SK-N-SH (cell line): ENCODE measurements at regions not wholly inside any gene's neighbourhood (a gene's known extent, or its start where the extent isn't known, plus 50 kb on each side); places are given as distances from the start of the nearest gene placed in this dataset.

Experiments used
- CTCF ChIA-PET: fragments of 300-600, 350-600 bp; formaldehyde crosslinking; extraction: SDS; loops from one replicate; lab custom pipeline; 2021; lab: Yijun Ruan, JAX
- POLR2A ChIA-PET: fragments of 350-600 bp; sonication (Branson Sonifier 250); formaldehyde crosslinking; extraction: SDS; loops from one replicate; lab custom pipeline; 2020; ENCODE audit warnings: antibody characterized with exemption, inconsistent platforms; lab: Yijun Ruan, JAX
- DNase-seq: peaks from one replicate; pipeline ENCODE4 v3.0.0; 2012
- H2AFZ ChIP-seq: fragments of 200-600 bp; sonication (generic); 2 replicates; pipeline ENCODE4 v1.8.1; 2016; ENCODE audit warnings: antibody characterized with exemption, mild to moderate bottlenecking, low read depth
- H3F3A ChIP-seq: fragments of 200-600 bp; sonication (generic); replicated peaks from 2 replicates; pipeline ENCODE3; 2016; ENCODE audit warnings: antibody characterized with exemption, mild to moderate bottlenecking; ENCODE audit not compliant: insufficient read depth
- H3K27ac ChIP-seq, 2 experiments: fragments of 200-500 bp in 1 of 2; fragments of 200-600 bp in 1 of 2; sonication (Bioruptor generic) in 1 of 2; sonication (generic), shearing (Covaris generic) in 1 of 2; 2 replicates each; pipeline versions ENCODE4 v1.5.1 to v1.6.1; 2014 to 2016; ENCODE audit warnings: low read depth in 2 of 2, inconsistent platforms in 1 of 2, low read length in 1 of 2, mild to moderate bottlenecking in 1 of 2, mixed read lengths in 1 of 2
- H3K27me3 ChIP-seq: fragments of 200-600 bp; sonication (generic), shearing (Covaris generic); 2 replicates; pipeline ENCODE4 v1.6.1; 2016; ENCODE audit warnings: mixed run types; ENCODE audit not compliant: insufficient read depth
- H3K36me3 ChIP-seq, 2 experiments: fragments of 200-500 bp in 1 of 2; fragments of 200-600 bp in 1 of 2; sonication (Bioruptor generic) in 1 of 2; sonication (generic) in 1 of 2; replicated peaks in 1 of 2; 2 replicates each; pipeline versions ENCODE3 to v1.5.1; 2014 to 2016; ENCODE audit warnings: low read length in 1 of 2, mild to moderate bottlenecking in 1 of 2; ENCODE audit not compliant: insufficient read depth in 2 of 2, control insufficient read depth in 1 of 2
- H3K4me1 ChIP-seq, 2 experiments: fragments of 200-500 bp in 1 of 2; fragments of 200-600 bp in 1 of 2; sonication (Bioruptor generic) in 1 of 2; sonication (generic), shearing (Covaris generic) in 1 of 2; 2 replicates each; pipeline versions ENCODE4 v1.5.1 to v1.6.1; 2014 to 2016; ENCODE audit warnings: low read depth in 1 of 2, low read length in 1 of 2, mixed run types in 1 of 2; ENCODE audit not compliant: insufficient read depth in 2 of 2, control insufficient read depth in 1 of 2
- H3K4me2 ChIP-seq: fragments of 200-600 bp; sonication (generic), shearing (Covaris generic); 2 replicates; pipeline ENCODE4 v1.6.1; 2017; ENCODE audit warnings: mixed run types
- H3K4me3 ChIP-seq, 2 experiments: fragments of 200-500 bp in 1 of 2; fragments of 200-600 bp in 1 of 2; sonication (Bioruptor generic) in 1 of 2; sonication (generic), shearing (Covaris generic) in 1 of 2; 2 replicates each; pipeline versions ENCODE4 v1.5.1 to v1.8.1; 2014 to 2016; ENCODE audit warnings: low read depth in 2 of 2, inconsistent platforms in 1 of 2, low read length in 1 of 2, mild to moderate bottlenecking in 1 of 2, mixed read lengths in 1 of 2, moderate library complexity in 1 of 2
- H3K79me2 ChIP-seq: fragments of 200-600 bp; sonication (generic); 2 replicates; pipeline ENCODE4 v1.8.1; 2017; ENCODE audit warnings: mild to moderate bottlenecking; ENCODE audit not compliant: insufficient read depth
- H3K9ac ChIP-seq: fragments of 200-600 bp; sonication (generic); 2 replicates; pipeline ENCODE4 v1.6.1; 2017; ENCODE audit warnings: mixed run types
- H3K9me2 ChIP-seq: fragments of 200-600 bp; sonication (generic); 2 replicates; pipeline ENCODE4 v1.6.1; 2017; ENCODE audit warnings: mixed run types
- H3K9me3 ChIP-seq: fragments of 200-600 bp; sonication (generic); 2 replicates; pipeline ENCODE4 v1.6.1; 2017; ENCODE audit warnings: mixed run types, mild to moderate bottlenecking, moderate library complexity
- H4K20me1 ChIP-seq: fragments of 200-600 bp; sonication (generic); 2 replicates; pipeline ENCODE4 v1.6.1; 2017; ENCODE audit warnings: mild to moderate bottlenecking, mixed run types; ENCODE audit not compliant: insufficient read depth
- EZH2phosphoT487 ChIP-seq: fragments of 200-600 bp; sonication (generic); IDR thresholded peaks from 2 replicates; pipeline ENCODE4 v1.6.1; 2017; ENCODE audit warnings: low read depth, mixed run types, mild to moderate bottlenecking, antibody characterized with exemption, moderate library complexity, borderline replicate concordance
- FOSL2 ChIP-seq: IDR thresholded peaks from 2 replicates; pipeline ENCODE4 v1.4.0; 2012; ENCODE audit warnings: low read depth, mild to moderate bottlenecking, moderate library complexity, borderline replicate concordance
- FOXJ3 ChIP-seq: sonication (generic); formaldehyde crosslinking; IDR thresholded peaks from 2 replicates; pipeline ENCODE4 v1.5.1; 2020; ENCODE audit warnings: mild to moderate bottlenecking, missing genetic modification reagents
- GATA2 ChIP-seq: sonication (generic); formaldehyde crosslinking; IDR thresholded peaks from 2 replicates; pipeline ENCODE4 v1.5.0; 2020; ENCODE audit warnings: mild to moderate bottlenecking, missing genetic modification reagents
- JUND ChIP-seq: IDR thresholded peaks from 2 replicates; pipeline ENCODE4 v1.4.0; 2012
- MXI1 ChIP-seq: IDR thresholded peaks from 2 replicates; pipeline ENCODE4 v1.6.1; 2012; ENCODE audit warnings: mild to moderate bottlenecking, low read depth, low read length, improper control_type of control experiment
- NFIC ChIP-seq: IDR thresholded peaks from 2 replicates; pipeline ENCODE4 v1.4.0; 2012; ENCODE audit warnings: borderline replicate concordance
- POLR2AphosphoS5 ChIP-seq: IDR thresholded peaks from 2 replicates; pipeline ENCODE4 v1.6.1; 2012; ENCODE audit warnings: low read depth, low read length
- RCOR1 ChIP-seq: fragments of 150-350 bp; IDR thresholded peaks from 2 replicates; pipeline ENCODE4 v1.6.1; 2017; ENCODE audit warnings: antibody characterized with exemption, low read length
- REST ChIP-seq: IDR thresholded peaks from 2 replicates; pipeline ENCODE4 v1.6.1; 2012; ENCODE audit warnings: mild to moderate bottlenecking, low read depth, low read length, moderate library complexity
- RXRA ChIP-seq: IDR thresholded peaks from 2 replicates; pipeline ENCODE4 v1.4.0; 2012; ENCODE audit warnings: low read depth, mild to moderate bottlenecking, borderline replicate concordance
- SMC3 ChIP-seq: IDR thresholded peaks from 2 replicates; pipeline ENCODE4 v1.6.1; 2012; ENCODE audit warnings: low read depth, low read length, improper control_type of control experiment
- ZBTB33 ChIP-seq: IDR thresholded peaks from 2 replicates; pipeline ENCODE4 v1.4.0; 2012; ENCODE audit warnings: low read depth, borderline replicate concordance
- WGBS: methylation state at CpG from one replicate; pipeline ENCODE4 v1.1.6; 2017; ENCODE audit warnings: low lambda C conversion rate; 5-methylcytosine and 5-hydroxymethylcytosine counted together
- TF ChIP-seq, protein P1 (sequence below): IDR thresholded peaks from 2 replicates; pipeline ENCODE4; 2012
- TF ChIP-seq, protein P2 (sequence below): IDR thresholded peaks from 2 replicates; pipeline ENCODE4 v1.4.0; 2012; ENCODE audit warnings: low read depth
- TF ChIP-seq, protein P3 (sequence below): IDR thresholded peaks from 2 replicates; pipeline ENCODE4 v1.4.0; 2012; ENCODE audit warnings: low read depth, borderline replicate concordance

GRCh38 chr11:69985331-69985640, 92.8 kb upstream of the ANO1 start:
- TF ChIP-seq, protein P1, sequence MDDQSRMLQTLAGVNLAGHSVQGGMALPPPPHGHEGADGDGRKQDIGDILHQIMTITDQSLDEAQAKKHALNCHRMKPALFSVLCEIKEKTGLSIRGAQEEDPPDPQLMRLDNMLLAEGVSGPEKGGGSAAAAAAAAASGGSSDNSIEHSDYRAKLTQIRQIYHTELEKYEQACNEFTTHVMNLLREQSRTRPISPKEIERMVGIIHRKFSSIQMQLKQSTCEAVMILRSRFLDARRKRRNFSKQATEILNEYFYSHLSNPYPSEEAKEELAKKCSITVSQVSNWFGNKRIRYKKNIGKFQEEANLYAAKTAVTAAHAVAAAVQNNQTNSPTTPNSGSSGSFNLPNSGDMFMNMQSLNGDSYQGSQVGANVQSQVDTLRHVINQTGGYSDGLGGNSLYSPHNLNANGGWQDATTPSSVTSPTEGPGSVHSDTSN, result no peak
- TF ChIP-seq RXRA, result no peak
- TF ChIP-seq GATA2 (CRISPR knock-in tag), result no peak
- TF ChIP-seq REST, result no peak
- TF ChIP-seq MXI1, result no peak
- TF ChIP-seq, protein P2, sequence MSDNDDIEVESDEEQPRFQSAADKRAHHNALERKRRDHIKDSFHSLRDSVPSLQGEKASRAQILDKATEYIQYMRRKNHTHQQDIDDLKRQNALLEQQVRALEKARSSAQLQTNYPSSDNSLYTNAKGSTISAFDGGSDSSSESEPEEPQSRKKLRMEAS, result no peak
- TF ChIP-seq FOXJ3 (CRISPR knock-in tag), result no peak
- TF ChIP-seq RCOR1, result no peak
- no peak for TF ChIP-seq EZH2phosphoT487
- TF ChIP-seq NFIC, result no peak
- TF ChIP-seq, protein P3, sequence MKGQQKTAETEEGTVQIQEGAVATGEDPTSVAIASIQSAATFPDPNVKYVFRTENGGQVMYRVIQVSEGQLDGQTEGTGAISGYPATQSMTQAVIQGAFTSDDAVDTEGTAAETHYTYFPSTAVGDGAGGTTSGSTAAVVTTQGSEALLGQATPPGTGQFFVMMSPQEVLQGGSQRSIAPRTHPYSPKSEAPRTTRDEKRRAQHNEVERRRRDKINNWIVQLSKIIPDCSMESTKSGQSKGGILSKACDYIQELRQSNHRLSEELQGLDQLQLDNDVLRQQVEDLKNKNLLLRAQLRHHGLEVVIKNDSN, result no peak
- no peak for TF ChIP-seq ZBTB33
- TF ChIP-seq POLR2AphosphoS5, result no peak
- no peak for TF ChIP-seq JUND
- no peak for TF ChIP-seq FOSL2
- no peak for TF ChIP-seq SMC3
- H3K4me2 ChIP-seq, result no peak overlapping the region
- ChIA-PET POLR2A (no interaction called here), CTCF (interaction anchor here (2.0 kb wide), 1 partner anchor 67 kb away, joined by 6 read pairs; no protein-coding TSS in a partner anchor)
- peaks cover 30% of the 10 kb centered on the region for H3K27me3 ChIP-seq
- H3K9me2 ChIP-seq, result no peaks in the 10 kb centered on the region
- no peak overlapping the region for H2AFZ ChIP-seq
- no peaks in the 10 kb centered on the region for H3K36me3 ChIP-seq
- peak; percentile 45 for DNase-seq
- no peaks in the 10 kb centered on the region; a peak in 1 of 4 replicates for H3K4me1 ChIP-seq
- H3K4me3 ChIP-seq, result no peak overlapping the region
- no peak overlapping the region for H3K9ac ChIP-seq
- no peaks in the 10 kb centered on the region for H3K79me2 ChIP-seq
- H4K20me1 ChIP-seq, result no peaks in the 10 kb centered on the region
- no peaks in the 10 kb centered on the region for H3K9me3 ChIP-seq
- WGBS, result 2% methylated on average over 8 of the region's 15 CpGs
- H3F3A ChIP-seq, result no peaks in the 10 kb centered on the region
- no peak overlapping the region for H3K27ac ChIP-seq
